DND-41 (cell line): ENCODE measurements at regions not wholly inside any gene's neighbourhood (a gene's known extent, or its start where the extent isn't known, plus 50 kb on each side); places are given as distances from the start of the nearest gene placed in this dataset.

ENCODE experiments used
- ATAC-seq: fragments of 200-7000 bp; cut with Tn5 transposase; 3 replicates; pipeline ENCODE4 v1.9.1; 2021; ENCODE audit warnings: low read depth; ENCODE audit not compliant: insufficient read depth
- DNase-seq: peaks from one replicate; pipeline ENCODE4 v3.0.0-alpha.2; 2020
- H2AFZ ChIP-seq: 2 replicates; pipeline ENCODE4 v1.6.0; 2012; ENCODE audit warnings: low read depth, low read length
- H3K27ac ChIP-seq: 2 replicates; pipeline ENCODE4 v1.5.1; 2012; ENCODE audit warnings: low read length, inconsistent platforms
- H3K27me3 ChIP-seq: fragments of 200-600 bp; sonication (generic); 2 replicates; pipeline ENCODE4 v1.6.0; 2012; ENCODE audit warnings: low read length, mild to moderate bottlenecking, inconsistent platforms; ENCODE audit not compliant: insufficient read depth, poor library complexity
- H3K36me3 ChIP-seq: 2 replicates; pipeline ENCODE4 v1.5.1; 2012; ENCODE audit warnings: low read length, inconsistent platforms; ENCODE audit not compliant: insufficient read depth
- H3K4me1 ChIP-seq: 2 replicates; pipeline ENCODE4 v1.5.1; 2012; ENCODE audit warnings: mild to moderate bottlenecking, low read length; ENCODE audit not compliant: insufficient read depth
- H3K4me2 ChIP-seq: 2 replicates; pipeline ENCODE4 v1.6.0; 2012; ENCODE audit warnings: mild to moderate bottlenecking, moderate library complexity, low read length, inconsistent platforms; ENCODE audit not compliant: insufficient read depth
- H3K4me3 ChIP-seq, 2 experiments: fragments of 200-600 bp in 1 of 2; shearing (Covaris generic) in 1 of 2; 2 replicates each; pipeline ENCODE4 v1.5.1; 2012 to 2016; ENCODE audit warnings: inconsistent platforms in 2 of 2, low read length in 2 of 2, mild to moderate bottlenecking in 2 of 2, low read depth in 1 of 2, moderate library complexity in 1 of 2
- H3K79me2 ChIP-seq: 2 replicates; pipeline ENCODE4 v1.6.0; 2012; ENCODE audit warnings: low read length, inconsistent platforms; ENCODE audit not compliant: insufficient read depth
- H3K9ac ChIP-seq: 2 replicates; pipeline ENCODE4 v1.6.0; 2012; ENCODE audit warnings: low read depth, mild to moderate bottlenecking, inconsistent platforms, low read length, moderate library complexity
- H3K9me3 ChIP-seq: 2 replicates; pipeline ENCODE4 v1.5.1; 2012; ENCODE audit warnings: low read length, moderate library complexity, mild to moderate bottlenecking, inconsistent platforms; ENCODE audit not compliant: insufficient read depth, severe bottlenecking
- H4K20me1 ChIP-seq: 2 replicates; pipeline ENCODE4 v1.6.0; 2012; ENCODE audit warnings: low read length; ENCODE audit not compliant: insufficient read depth
- EZH2 ChIP-seq: IDR thresholded peaks from 3 replicates; pipeline ENCODE4 v1.6.1; 2012; ENCODE audit warnings: borderline replicate concordance, low read depth, mild to moderate bottlenecking, moderate library complexity, low read length, inconsistent platforms; ENCODE audit not compliant: severe bottlenecking
- TF ChIP-seq, protein P1 (sequence below): IDR thresholded peaks from 2 replicates; pipeline ENCODE4 v1.5.1; 2012; ENCODE audit warnings: borderline replicate concordance, low read length, moderate library complexity, mild to moderate bottlenecking; ENCODE audit not compliant: poor library complexity, severe bottlenecking; ENCODE audit errors: extremely low read depth

DNA sequence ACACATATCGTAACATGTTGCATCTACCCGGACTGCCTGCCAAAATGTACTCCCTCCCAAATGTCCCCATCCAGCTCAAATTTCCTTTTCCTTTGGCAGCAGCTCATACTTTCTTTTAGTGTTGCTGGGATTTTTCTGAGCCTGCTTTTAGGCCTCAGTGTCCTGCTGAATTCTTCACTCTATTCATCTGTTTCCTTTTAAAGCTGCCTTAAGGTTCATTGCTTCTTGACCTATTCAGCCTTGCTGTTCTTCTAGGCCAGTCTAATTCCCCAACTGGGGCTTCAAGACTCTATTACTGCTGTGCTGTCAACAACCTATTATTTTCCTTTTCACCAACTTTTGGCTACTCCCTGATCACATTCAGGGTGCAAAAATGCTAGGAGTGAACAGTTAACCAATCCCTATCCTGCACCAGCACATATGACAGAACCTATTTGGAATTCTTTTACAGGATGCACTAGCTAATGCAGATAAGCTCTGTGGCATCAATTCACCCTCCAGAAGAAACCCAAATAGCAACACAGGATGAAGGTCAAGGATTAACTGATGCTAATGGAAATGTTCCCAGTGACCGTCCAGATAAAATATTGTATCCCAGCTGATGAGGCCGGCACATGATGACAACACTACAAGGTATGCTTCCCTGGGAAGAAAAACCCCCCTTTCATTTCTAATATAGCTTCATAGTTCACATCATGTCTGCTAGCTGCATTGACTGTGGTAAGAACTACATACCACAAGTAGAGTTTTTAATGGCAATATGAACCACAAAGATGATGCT is 114.7 kb upstream of the TTC29 start:
- Histone ChIP-seq H3K4me2 (no peak overlapping the region), H3K36me3 (no peaks in the 10 kb centered on the region), H4K20me1 (no peaks in the 10 kb centered on the region), H2AFZ (no peak overlapping the region), H3K4me3 (no peak overlapping the region), H3K9me3 (no peaks in the 10 kb centered on the region), H3K9ac (no peak overlapping the region), H3K27ac (no peak overlapping the region), H3K79me2 (no peaks in the 10 kb centered on the region), H3K27me3 (no peaks in the 10 kb centered on the region), H3K4me1 (no peaks in the 10 kb centered on the region)
- no peak for TF ChIP-seq EZH2
- TF ChIP-seq, protein P1, sequence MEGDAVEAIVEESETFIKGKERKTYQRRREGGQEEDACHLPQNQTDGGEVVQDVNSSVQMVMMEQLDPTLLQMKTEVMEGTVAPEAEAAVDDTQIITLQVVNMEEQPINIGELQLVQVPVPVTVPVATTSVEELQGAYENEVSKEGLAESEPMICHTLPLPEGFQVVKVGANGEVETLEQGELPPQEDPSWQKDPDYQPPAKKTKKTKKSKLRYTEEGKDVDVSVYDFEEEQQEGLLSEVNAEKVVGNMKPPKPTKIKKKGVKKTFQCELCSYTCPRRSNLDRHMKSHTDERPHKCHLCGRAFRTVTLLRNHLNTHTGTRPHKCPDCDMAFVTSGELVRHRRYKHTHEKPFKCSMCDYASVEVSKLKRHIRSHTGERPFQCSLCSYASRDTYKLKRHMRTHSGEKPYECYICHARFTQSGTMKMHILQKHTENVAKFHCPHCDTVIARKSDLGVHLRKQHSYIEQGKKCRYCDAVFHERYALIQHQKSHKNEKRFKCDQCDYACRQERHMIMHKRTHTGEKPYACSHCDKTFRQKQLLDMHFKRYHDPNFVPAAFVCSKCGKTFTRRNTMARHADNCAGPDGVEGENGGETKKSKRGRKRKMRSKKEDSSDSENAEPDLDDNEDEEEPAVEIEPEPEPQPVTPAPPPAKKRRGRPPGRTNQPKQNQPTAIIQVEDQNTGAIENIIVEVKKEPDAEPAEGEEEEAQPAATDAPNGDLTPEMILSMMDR, result no peak
- ATAC-seq, result 0 out of 3 replicates have a peak, but pooled peaks have one; percentile 47
- DNase-seq, result no peak

DNA sequence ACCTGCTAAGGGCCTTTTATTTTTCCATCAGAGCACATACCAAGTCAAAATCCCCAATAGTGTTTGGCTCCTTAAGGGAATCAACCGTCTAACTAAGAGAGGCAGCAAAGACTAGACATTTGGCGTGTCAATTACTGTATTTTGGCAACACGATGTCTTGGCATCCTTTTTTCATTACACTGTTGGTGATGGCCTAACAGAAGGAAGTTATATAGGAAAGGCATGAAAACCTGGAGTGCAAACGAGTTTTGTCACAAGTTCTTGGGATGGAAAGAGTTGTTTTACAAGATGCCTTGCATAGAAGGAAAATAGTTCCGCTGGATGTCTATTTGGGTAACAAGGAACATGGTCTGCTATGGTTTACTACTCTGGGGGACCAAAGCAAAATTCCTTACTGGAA is 119.2 kb upstream of the TTC29 start:
- ATAC-seq (no peak), DNase-seq (no peak)
- Histone ChIP-seq H3K9me3 (no peaks in the 10 kb centered on the region), H3K9ac (no peak overlapping the region), H2AFZ (no peak overlapping the region), H3K27ac (no peak overlapping the region), H3K4me1 (no peaks in the 10 kb centered on the region), H3K4me2 (no peak overlapping the region), H4K20me1 (no peaks in the 10 kb centered on the region), H3K4me3 (no peak overlapping the region), H3K27me3 (no peaks in the 10 kb centered on the region), H3K79me2 (no peaks in the 10 kb centered on the region), H3K36me3 (no peaks in the 10 kb centered on the region)
- TF ChIP-seq EZH2, result no peak

DNA sequence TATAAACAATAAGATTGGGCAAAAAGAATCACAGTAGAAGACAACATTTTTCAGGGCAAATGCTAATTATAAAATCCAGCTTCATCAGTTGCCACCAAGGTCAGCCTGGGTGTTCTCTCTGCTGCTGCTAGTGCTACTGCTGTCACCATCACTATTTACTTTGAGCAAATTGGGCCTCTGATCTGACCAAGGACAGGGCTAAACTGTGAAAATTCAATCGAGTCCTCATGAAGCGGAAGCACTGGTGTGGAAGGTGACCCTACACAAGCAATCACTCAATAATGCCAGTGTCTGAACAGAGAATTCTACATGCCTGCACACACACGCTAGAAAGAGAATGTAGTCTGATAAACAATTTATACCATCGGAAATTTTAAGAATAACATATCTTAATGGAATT is 122.9 kb upstream of the TTC29 start:
- H3K79me2 ChIP-seq, result no peaks in the 10 kb centered on the region
- no peak for ATAC-seq
- H3K4me3 ChIP-seq, result no peak overlapping the region
- H3K9me3 ChIP-seq, result no peaks in the 10 kb centered on the region
- no peak overlapping the region for H3K9ac ChIP-seq
- no peaks in the 10 kb centered on the region for H3K4me1 ChIP-seq
- H3K27ac ChIP-seq, result no peak overlapping the region
- TF ChIP-seq EZH2, result no peak
- H4K20me1 ChIP-seq, result no peaks in the 10 kb centered on the region
- H3K27me3 ChIP-seq, result no peaks in the 10 kb centered on the region
- no peak overlapping the region for H3K4me2 ChIP-seq
- no peaks in the 10 kb centered on the region for H3K36me3 ChIP-seq
- no peak for DNase-seq
- no peak overlapping the region for H2AFZ ChIP-seq

DNA sequence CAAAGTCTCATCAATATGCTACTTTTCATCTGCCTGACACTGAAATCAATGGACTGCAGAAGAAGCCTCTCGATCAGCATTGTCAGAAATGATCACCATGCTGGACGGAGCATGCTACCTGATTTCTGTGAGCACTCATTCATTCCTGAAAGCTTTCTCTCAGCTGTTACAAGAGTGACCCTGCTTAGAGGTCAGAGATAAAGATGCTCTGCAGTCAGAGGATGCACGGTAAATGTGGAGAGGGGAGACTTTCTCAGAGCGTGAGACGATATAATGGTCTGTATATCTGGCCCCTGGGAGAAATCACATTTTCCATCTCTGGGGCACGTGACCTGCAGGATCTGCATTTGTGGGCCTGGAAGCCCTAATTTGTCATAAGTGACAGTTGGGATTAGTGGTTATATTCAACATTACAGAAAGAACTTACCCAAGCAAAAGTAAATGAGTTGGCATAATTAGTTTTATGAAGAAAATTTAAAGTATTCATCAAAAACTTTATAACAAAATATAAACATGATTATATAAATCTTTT is 125.6 kb upstream of the TTC29 start:
- no peak overlapping the region for H3K4me2 ChIP-seq
- no peak overlapping the region for H2AFZ ChIP-seq
- no peaks in the 10 kb centered on the region for H3K9me3 ChIP-seq
- H3K27ac ChIP-seq, result no peak overlapping the region
- H3K79me2 ChIP-seq, result no peaks in the 10 kb centered on the region
- no peak overlapping the region for H3K9ac ChIP-seq
- no peaks in the 10 kb centered on the region for H4K20me1 ChIP-seq
- no peak for ATAC-seq
- H3K4me3 ChIP-seq, result no peak overlapping the region
- no peaks in the 10 kb centered on the region for H3K27me3 ChIP-seq
- DNase-seq, result no peak
- H3K4me1 ChIP-seq, result no peaks in the 10 kb centered on the region
- TF ChIP-seq, protein P1, result no peak
- no peak for TF ChIP-seq EZH2
- no peaks in the 10 kb centered on the region for H3K36me3 ChIP-seq
